NB4 (cell line): ENCODE measurements at regions not wholly inside any gene's neighbourhood (a gene's known extent, or its start where the extent isn't known, plus 50 kb on each side); places are given as distances from the start of the nearest gene placed in this dataset.

ENCODE experiments used
- MYC ChIP-seq: IDR thresholded peaks from 2 replicates; pipeline ENCODE4 v1.6.1; 2011; ENCODE audit warnings: low read depth, low read length
- POLR2A ChIP-seq: IDR thresholded peaks from 2 replicates; pipeline ENCODE4 v1.6.1; 2011; ENCODE audit warnings: mild to moderate bottlenecking; ENCODE audit not compliant: insufficient read length; ENCODE audit errors: extremely low read depth
- TF ChIP-seq, protein P1 (sequence below): IDR thresholded peaks from one replicate; pipeline ENCODE4 v1.5.1; 2012; ENCODE audit warnings: low read depth, low read length
- TF ChIP-seq, protein P2 (sequence below): IDR thresholded peaks from 2 replicates; pipeline ENCODE4 v1.6.1; 2011; ENCODE audit warnings: low read depth, low read length

DNA sequence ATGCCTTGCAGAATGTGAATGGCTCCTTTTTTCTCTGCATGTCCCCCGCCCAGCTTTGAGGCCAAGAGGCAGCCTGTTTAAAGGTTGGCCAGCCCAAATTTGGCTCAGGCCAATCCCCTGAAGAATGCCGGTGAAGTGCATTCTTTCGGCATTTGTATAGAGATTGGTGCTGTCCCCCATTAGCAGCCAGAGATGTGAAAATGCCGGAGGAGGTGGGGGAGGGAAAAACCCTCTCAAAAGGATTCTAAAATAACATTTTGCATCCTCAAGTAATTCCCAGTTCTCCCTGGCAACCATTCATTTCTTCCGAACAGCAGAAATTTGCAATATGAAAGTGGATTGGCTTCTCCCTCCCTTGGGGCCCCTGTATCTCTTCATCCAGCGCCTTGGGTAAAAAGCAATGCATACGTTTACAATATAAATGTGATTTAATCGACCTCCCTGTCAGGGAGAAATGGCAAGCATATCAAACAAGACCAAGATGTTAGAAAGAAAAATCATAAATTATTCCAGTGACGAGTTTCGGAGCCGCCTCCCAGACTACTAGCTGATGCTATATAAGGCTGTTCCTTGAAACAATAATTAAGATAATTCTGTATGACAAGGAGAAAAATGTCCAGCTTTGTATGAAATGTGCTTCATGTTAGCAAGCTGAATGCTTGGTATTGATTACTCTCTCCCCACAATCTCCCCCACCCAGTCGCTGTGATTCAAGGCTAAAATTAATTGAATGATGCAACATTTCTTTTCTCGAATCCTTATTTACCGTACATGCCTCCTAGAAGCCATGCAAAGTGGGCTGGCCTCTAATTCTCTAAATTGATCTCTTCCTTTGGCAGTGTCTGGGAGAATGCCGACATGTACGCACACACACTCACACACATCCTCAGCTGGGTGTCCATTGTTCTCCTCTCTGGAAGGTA lies 323.7 kb downstream of the RPS24 start:
- TF ChIP-seq, protein P1, sequence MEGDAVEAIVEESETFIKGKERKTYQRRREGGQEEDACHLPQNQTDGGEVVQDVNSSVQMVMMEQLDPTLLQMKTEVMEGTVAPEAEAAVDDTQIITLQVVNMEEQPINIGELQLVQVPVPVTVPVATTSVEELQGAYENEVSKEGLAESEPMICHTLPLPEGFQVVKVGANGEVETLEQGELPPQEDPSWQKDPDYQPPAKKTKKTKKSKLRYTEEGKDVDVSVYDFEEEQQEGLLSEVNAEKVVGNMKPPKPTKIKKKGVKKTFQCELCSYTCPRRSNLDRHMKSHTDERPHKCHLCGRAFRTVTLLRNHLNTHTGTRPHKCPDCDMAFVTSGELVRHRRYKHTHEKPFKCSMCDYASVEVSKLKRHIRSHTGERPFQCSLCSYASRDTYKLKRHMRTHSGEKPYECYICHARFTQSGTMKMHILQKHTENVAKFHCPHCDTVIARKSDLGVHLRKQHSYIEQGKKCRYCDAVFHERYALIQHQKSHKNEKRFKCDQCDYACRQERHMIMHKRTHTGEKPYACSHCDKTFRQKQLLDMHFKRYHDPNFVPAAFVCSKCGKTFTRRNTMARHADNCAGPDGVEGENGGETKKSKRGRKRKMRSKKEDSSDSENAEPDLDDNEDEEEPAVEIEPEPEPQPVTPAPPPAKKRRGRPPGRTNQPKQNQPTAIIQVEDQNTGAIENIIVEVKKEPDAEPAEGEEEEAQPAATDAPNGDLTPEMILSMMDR: no peak
- TF ChIP-seq, protein P2, sequence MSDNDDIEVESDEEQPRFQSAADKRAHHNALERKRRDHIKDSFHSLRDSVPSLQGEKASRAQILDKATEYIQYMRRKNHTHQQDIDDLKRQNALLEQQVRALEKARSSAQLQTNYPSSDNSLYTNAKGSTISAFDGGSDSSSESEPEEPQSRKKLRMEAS: no peak
- TF ChIP-seq POLR2A: no peak
- no peak for TF ChIP-seq MYC
